ENCODE measurements at regions not wholly inside any gene's neighbourhood (a gene's known extent, or its start where the extent isn't known, plus 50 kb on each side); places are given as distances from the start of the nearest gene placed in this dataset.

- no peak for DNase-seq
- Histone ChIP-seq H3K4me3 (no peak overlapping the region), H3K27me3 (no peaks in the 10 kb centered on the region), H3K27ac (no peak overlapping the region), H3K36me3 (replicated peaks in 1 of 2) (no peaks in the 10 kb centered on the region), H3K9me3 (replicated peaks in 1 of 3) (no peaks in the 10 kb centered on the region), H3K4me1 (replicated peaks in 1 of 2) (no peaks in the 10 kb centered on the region)
- WGBS, 4 donors: 66 to 75% (median 67%) methylated on average over 4 of the region's 4 CpGs
- intact Hi-C loops (cut with DNase I): no loop called here
- TF ChIP-seq POLR2A (IDR thresholded peaks at IDR 0.05) (no peak), CTCF (IDR thresholded peaks at IDR 0.05) (no peak)
Observed at GRCh38 chr13:64993514-64994164, 2236.5 kb downstream of the PCDH9 start.

GRCh38 chr13:64992314-64992713 is 2237.8 kb downstream of the PCDH9 start:
- intact Hi-C loops (cut with DNase I): no loop called here
- H3K27me3 ChIP-seq: no peaks in the 10 kb centered on the region

GRCh38 chr13:64985075-64985474 is 2245.1 kb downstream of the PCDH9 start:
- Histone ChIP-seq H3K27me3 (no peaks in the 10 kb centered on the region), H3K4me1 (replicated peaks in 1 of 2) (no peaks in the 10 kb centered on the region), H3K9me3 (replicated peaks in 1 of 3) (no peaks in the 10 kb centered on the region), H3K4me3 (no peak overlapping the region), H3K27ac (no peak overlapping the region), H3K36me3 (replicated peaks in 1 of 2) (no peaks in the 10 kb centered on the region)
- no peak for DNase-seq
- intact Hi-C loops (cut with DNase I): no loop called here
- TF ChIP-seq POLR2A (IDR thresholded peaks at IDR 0.05) (no peak), CTCF (IDR thresholded peaks at IDR 0.05) (no peak)
- 43 to 60% (median 48%) methylated on average over 5 of the region's 5 CpGs for WGBS, 4 donors

More at GRCh38 chr13:64992314-64992713, 2237.8 kb downstream of the PCDH9 start:
- DNase-seq: no peak
- Histone ChIP-seq H3K4me3 (no peak overlapping the region), H3K27ac (no peak overlapping the region), H3K4me1 (replicated peaks in 1 of 2) (no peaks in the 10 kb centered on the region), H3K9me3 (replicated peaks in 1 of 3) (no peaks in the 10 kb centered on the region), H3K36me3 (replicated peaks in 1 of 2) (no peaks in the 10 kb centered on the region)
- 33 to 84% (median 64%) methylated on average over 2 of the region's 2 CpGs for WGBS, 4 donors
- no peak for TF ChIP-seq CTCF (IDR thresholded peaks at IDR 0.05)
- TF ChIP-seq POLR2A (IDR thresholded peaks at IDR 0.05): no peak

GRCh38 chr13:64962404-64962803 is 2267.7 kb downstream of the PCDH9 start:
- WGBS, 4 donors: 29 to 88% (median 80%) methylated on average over 1 of the region's 1 CpG; no CpG with 5 or more reads in 1 of the 4 donors
- Histone ChIP-seq H3K4me3 (no peak overlapping the region), H3K27ac (no peak overlapping the region), H3K36me3 (replicated peaks in 1 of 2) (no peaks in the 10 kb centered on the region), H3K4me1 (replicated peaks in 1 of 2) (no peaks in the 10 kb centered on the region), H3K27me3 (no peaks in the 10 kb centered on the region), H3K9me3 (replicated peaks in 1 of 3) (no peaks in the 10 kb centered on the region)
- TF ChIP-seq POLR2A (IDR thresholded peaks at IDR 0.05) (no peak), CTCF (IDR thresholded peaks at IDR 0.05) (no peak)
- intact Hi-C loops (cut with DNase I): no loop called here
- no peak for DNase-seq
